Ovary (tissue), 7 donors: ENCODE measurements at regions not wholly inside any gene's neighbourhood (a gene's known extent, or its start where the extent isn't known, plus 50 kb on each side); places are given as distances from the start of the nearest gene placed in this dataset.

Experiments used
- DNase-seq, 5 donors: peaks; one replicate each; pipeline ENCODE4 v3.0.0-alpha.2; 2019 to 2020
- H3K27ac ChIP-seq, 2 donors: fragments of 200-600 bp; one replicate each; pipeline versions ENCODE4 v1.5.1 to v1.8.0; 2019 to 2022
- H3K27me3 ChIP-seq: fragments of 200-600 bp; one replicate; pipeline ENCODE4 v1.8.0; 2022
- H3K36me3 ChIP-seq: fragments of 200-600 bp; sonication (generic); one replicate; pipeline ENCODE4 v1.5.1; 2019
- H3K4me1 ChIP-seq: one replicate; pipeline ENCODE4 v1.8.1; 2013; ENCODE audit warnings: mild to moderate bottlenecking, moderate library complexity; ENCODE audit not compliant: insufficient read depth
- H3K4me3 ChIP-seq: fragments of 200-600 bp; sonication (generic); one replicate; pipeline ENCODE4 v1.5.1; 2017
- H3K9me3 ChIP-seq, 2 donors: fragments of 200-600 bp in 1 of 2; sonication (generic) in 1 of 2; one replicate each; pipeline versions ENCODE4 v1.5.1 to v1.8.1; 2013 to 2019; ENCODE audit warnings: mild to moderate bottlenecking in 1 of 2, moderate library complexity in 1 of 2
- CTCF ChIP-seq, 3 donors: fragments of 450-650 bp in 2 of 3; fragments of 200-600 bp in 1 of 3; IDR thresholded peaks; one replicate each; pipeline versions ENCODE4 v1.5.1 to v1.8.0; 2016 to 2022; ENCODE audit warnings: antibody characterized with exemption in 3 of 3, mild to moderate bottlenecking in 1 of 3
- EP300 ChIP-seq: sonication (generic); formaldehyde crosslinking; IDR thresholded peaks from one replicate; pipeline ENCODE4 v1.6.1; 2017; ENCODE audit warnings: antibody characterized with exemption
- POLR2A ChIP-seq: fragments of 450-650 bp; IDR thresholded peaks from one replicate; pipeline ENCODE4 v1.6.1; 2017; ENCODE audit warnings: antibody characterized with exemption, mild to moderate bottlenecking, moderate library complexity
- WGBS, 3 donors: extraction: QIAGEN DNeasy Blood & Tissue Kit in 1 of 3; methylation state at CpG; one replicate each; pipeline versions ENCODE4 v1.1.5 to v1.1.7; 2013 to 2017; 5-methylcytosine and 5-hydroxymethylcytosine counted together
- intact Hi-C, 4 donors: fragments of 100-400 bp; cut with DNase I; formaldehyde crosslinking; loops; one replicate each; pipeline versions ENCODE4 v1.11.0 to v1.15.1; 2022 to 2023
- donor health status: DM: no; HTN: no; CAD: no; lungs with moderate emphysema.
- donor health status: DM: no; HTN: no; CAD: no.
- donor health status: Bipolar disorder and iron deficiency.
- donor health status: DM: no; HTN: no; CAD: no.
- donor health status: DM: yes; HTN: yes; CAD: no.

GRCh38 chr15:87508086-87508485 lies 748.5 kb downstream of the NTRK3 start:
- intact Hi-C loops = no loop called here
- Histone ChIP-seq H3K9me3 (no peaks in the 10 kb centered on the region), H3K4me3 (no peak overlapping the region), H3K4me1 (no peaks in the 10 kb centered on the region), H3K27ac (no peak overlapping the region), H3K36me3 (no peaks in the 10 kb centered on the region), H3K27me3 (no peaks in the 10 kb centered on the region)
- 78 to 90% (median 87%) methylated on average over 2 of the region's 2 CpGs for WGBS, 3 donors
- no peak for DNase-seq
- TF ChIP-seq CTCF (IDR thresholded peaks at IDR 0.05) (no peak), POLR2A (no peak), EP300 (no peak)

DNA sequence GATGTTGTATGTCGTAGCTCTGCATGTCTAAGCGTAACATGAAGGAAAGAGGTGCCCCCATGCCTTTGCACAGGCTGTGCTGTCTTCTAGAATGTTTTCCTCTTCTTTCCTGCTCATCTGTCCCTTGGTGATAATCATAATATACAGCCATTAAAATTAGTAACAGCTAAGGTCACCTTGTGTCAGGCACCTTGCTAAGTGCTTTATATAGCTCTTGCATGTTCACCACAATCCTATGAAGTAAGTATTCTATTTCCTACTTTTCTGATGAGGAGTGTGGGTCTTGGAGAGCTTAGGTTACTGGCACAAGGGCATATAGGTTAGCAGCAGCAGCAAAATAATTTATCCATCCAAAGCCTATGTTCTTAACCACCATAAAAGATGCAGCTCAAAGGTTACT lies 754.4 kb downstream of the NTRK3 start:
- TF ChIP-seq POLR2A = no peak
- TF ChIP-seq EP300 = no peak
- WGBS, 3 donors = 68 to 77% (median 75%) methylated on average over 2 of the region's 2 CpGs
- Histone ChIP-seq H3K27me3 (no peaks in the 10 kb centered on the region), H3K4me3 (no peak overlapping the region), H3K27ac (no peak overlapping the region), H3K36me3 (no peaks in the 10 kb centered on the region), H3K9me3 (no peaks in the 10 kb centered on the region), H3K4me1 (no peaks in the 10 kb centered on the region)
- intact Hi-C loops = no loop called here
- no peak for DNase-seq

DNA sequence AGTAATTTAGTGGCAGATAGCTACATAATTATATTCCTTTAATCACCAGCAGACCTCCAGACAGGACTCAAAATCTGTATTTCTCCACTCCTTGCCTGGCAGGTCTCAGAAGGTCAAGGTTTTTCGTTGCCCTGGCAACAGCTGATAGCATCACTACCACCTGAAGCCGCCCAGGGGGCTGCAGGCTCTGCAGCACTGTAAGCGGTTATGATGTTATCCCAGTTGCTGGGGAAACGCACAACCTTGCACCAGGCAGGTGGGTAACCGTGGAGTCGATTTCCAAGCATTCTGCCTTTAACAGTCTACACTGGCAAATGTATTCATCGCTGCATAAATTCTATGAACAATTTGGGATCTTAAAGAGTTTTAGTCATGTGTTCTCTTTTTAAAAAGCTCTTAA lies 756.3 kb downstream of the NTRK3 start:
- Histone ChIP-seq H3K4me1 (no peaks in the 10 kb centered on the region), H3K4me3 (no peak overlapping the region), H3K27ac (no peak overlapping the region), H3K9me3 (no peaks in the 10 kb centered on the region), H3K27me3 (no peaks in the 10 kb centered on the region), H3K36me3 (no peaks in the 10 kb centered on the region)
- intact Hi-C loops = no loop called here
- TF ChIP-seq POLR2A (no peak), CTCF (IDR thresholded peaks at IDR 0.05) (no peak), EP300 (no peak)
- no peak for DNase-seq
- WGBS, 3 donors = 42 to 65% (median 49%) methylated on average over 7 of the region's 7 CpGs

- Histone ChIP-seq H3K9me3 (no peaks in the 10 kb centered on the region), H3K4me3 (no peak overlapping the region), H3K4me1 (no peaks in the 10 kb centered on the region), H3K27ac (no peak overlapping the region), H3K27me3 (no peaks in the 10 kb centered on the region), H3K36me3 (no peaks in the 10 kb centered on the region)
- WGBS, 3 donors = 74 to 83% (median 75%) methylated on average over 5 of the region's 5 CpGs
- intact Hi-C loops = no loop called here
- TF ChIP-seq POLR2A = no peak
- TF ChIP-seq CTCF (IDR thresholded peaks at IDR 0.05) = no peak
- TF ChIP-seq EP300 = no peak
- no peak for DNase-seq
Observed at GRCh38 chr15:87498560-87498959, 758.0 kb downstream of the NTRK3 start.

DNA sequence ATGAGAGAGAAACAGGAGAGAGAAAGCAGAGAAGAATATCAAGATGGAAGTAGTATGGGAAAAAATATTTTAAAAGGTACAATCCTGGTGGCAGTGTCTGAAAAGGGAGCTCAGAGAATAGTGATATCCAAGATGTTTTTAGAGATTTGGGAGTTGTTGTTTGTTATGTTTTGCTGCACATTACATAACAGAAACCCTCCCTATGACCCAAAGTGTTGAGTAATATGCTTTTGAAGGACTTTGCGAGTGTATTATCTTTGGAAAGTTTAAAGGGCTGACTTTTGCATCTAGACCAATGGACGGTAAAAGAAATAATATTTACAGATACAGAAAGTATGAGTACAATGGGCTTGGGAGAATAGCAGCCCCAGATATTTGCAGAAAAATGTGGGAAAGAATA lies 759.7 kb downstream of the NTRK3 start:
- intact Hi-C loops = no loop called here
- no peak overlapping the region for H3K27ac ChIP-seq
- 16 to 21% (median 21%) methylated on average over 2 of the region's 2 CpGs for WGBS, 3 donors
- DNase-seq = no peak
- no peaks in the 10 kb centered on the region for H3K36me3 ChIP-seq
- H3K27me3 ChIP-seq = no peaks in the 10 kb centered on the region
- TF ChIP-seq EP300 (no peak), POLR2A (no peak), CTCF (IDR thresholded peaks at IDR 0.05) (no peak)
- no peaks in the 10 kb centered on the region for H3K9me3 ChIP-seq
- H3K4me3 ChIP-seq = no peak overlapping the region
- no peaks in the 10 kb centered on the region for H3K4me1 ChIP-seq
